PFSK-1 (cell line): ENCODE measurements at regions not wholly inside any gene's neighbourhood (a gene's known extent, or its start where the extent isn't known, plus 50 kb on each side); places are given as distances from the start of the nearest gene placed in this dataset.

Source experiments
- POLR2AphosphoS5 ChIP-seq: IDR thresholded peaks from 2 replicates; pipeline ENCODE4 v1.6.1; 2012; ENCODE audit warnings: low read depth, mild to moderate bottlenecking, control low read depth, low read length, moderate library complexity
- REST ChIP-seq, 2 experiments: IDR thresholded peaks; 2 replicates each; pipeline versions ENCODE4 v1.6.1 to v1.8.0; 2011 to 2012; ENCODE audit warnings: low read depth in 2 of 2, low read length in 2 of 2, control low read depth in 1 of 2, inconsistent platforms in 1 of 2, mild to moderate bottlenecking in 1 of 2, moderate library complexity in 1 of 2; ENCODE audit not compliant: insufficient read depth in 1 of 2
- TAF1 ChIP-seq: IDR thresholded peaks from 2 replicates; pipeline ENCODE4 v1.6.1; 2012; ENCODE audit warnings: low read length, control low read depth, borderline replicate concordance; ENCODE audit not compliant: insufficient read depth

GRCh38 chr2:166725927-166726924 is 162.1 kb upstream of the XIRP2 start:
- TF ChIP-seq REST (IDR thresholded peaks at IDR 0.05; ENCODE audit: insufficient read depth in 1 of 2, low read depth in 2 of 2, low read length in 2 of 2) (no peak), TAF1 (no peak), POLR2AphosphoS5 (no peak)
